ENCODE measurements at regions not wholly inside any gene's neighbourhood (a gene's known extent, or its start where the extent isn't known, plus 50 kb on each side); places are given as distances from the start of the nearest gene placed in this dataset.

- no peaks in the 10 kb centered on the region for H3K9me3 Mint-ChIP-seq
- POLR2A ChIA-PET = no interaction called here
- ATAC-seq = no peak
- DNase-seq (ENCODE audit: low spot score) = no peak
- H3K27ac Mint-ChIP-seq = no peak overlapping the region
- H3K4me1 Mint-ChIP-seq = no peaks in the 10 kb centered on the region
- CTCF ChIA-PET = no interaction called here
- no peaks in the 10 kb centered on the region for H3K36me3 Mint-ChIP-seq
- no peak overlapping the region for H3K4me3 Mint-ChIP-seq
- TF ChIP-seq KAT7 (CRISPR knock-in tag; IDR thresholded peaks at IDR 0.05; ENCODE audit: borderline replicate concordance) (no peak), ARID4B (CRISPR knock-in tag; IDR thresholded peaks at IDR 0.05; ENCODE audit: borderline replicate concordance) (no peak), MYBL2 (CRISPR knock-in tag; IDR thresholded peaks at IDR 0.05) (no peak), FOXP1 (CRISPR knock-in tag; IDR thresholded peaks at IDR 0.05; ENCODE audit: borderline replicate concordance) (no peak), ERG (CRISPR knock-in tag; IDR thresholded peaks at IDR 0.05) (no peak), AR (CRISPR knock-in tag; IDR thresholded peaks at IDR 0.05) (no peak), NR2C2 (CRISPR knock-in tag; IDR thresholded peaks at IDR 0.05) (no peak), SMAD3 (CRISPR knock-in tag; IDR thresholded peaks at IDR 0.05; ENCODE audit: borderline replicate concordance) (no peak), ATF3 (CRISPR knock-in tag; conservative IDR thresholded peaks at IDR 0.05) (no peak), ZNF263 (CRISPR knock-in tag; IDR thresholded peaks at IDR 0.05; ENCODE audit: low read depth) (no peak)
- no peaks in the 10 kb centered on the region for H3K27me3 Mint-ChIP-seq (ENCODE audit: low read depth)
Measured at GRCh38 chr4:176504118-176504517, 184.4 kb downstream of the SPCS3 start.

GRCh38 chr4:176507845-176508533 lies 188.2 kb downstream of the SPCS3 start:
- Mint-ChIP-seq H3K4me1 (no peaks in the 10 kb centered on the region), H3K9me3 (0 out of 2 replicates have a peak, but pooled peaks cover 2% of the 10 kb centered on the region), H3K27me3 (ENCODE audit: low read depth) (no peaks in the 10 kb centered on the region), H3K27ac (no peak overlapping the region), H3K4me3 (no peak overlapping the region), H3K36me3 (no peaks in the 10 kb centered on the region)
- DNase-seq (ENCODE audit: low spot score) = no peak
- no peak for ATAC-seq
- CTCF ChIA-PET = no interaction called here
- POLR2A ChIA-PET = no interaction called here
- TF ChIP-seq CREB1 (CRISPR knock-in tag; IDR thresholded peaks at IDR 0.05) (no peak), ZNF512 (CRISPR knock-in tag; IDR thresholded peaks at IDR 0.05; ENCODE audit: borderline replicate concordance) (no peak)
